CD8-positive, alpha-beta memory T cell (primary cell): ENCODE measurements at regions not wholly inside any gene's neighbourhood (a gene's known extent, or its start where the extent isn't known, plus 50 kb on each side); places are given as distances from the start of the nearest gene placed in this dataset.
"Not testable (repeated sequence)": the region's sequence is repeated elsewhere in the genome, so short reads cannot be mapped to it uniquely, and the experiment has no call there.

Experiments used
- CTCF ChIA-PET: fragments of 350-600 bp; sonication (Branson Sonifier 250); formaldehyde crosslinking; loops from one replicate; lab custom pipeline; 2021; ENCODE audit warnings: antibody characterized with exemption; lab: Charles Lee
- POLR2A ChIA-PET: fragments of 350-600 bp; sonication (Branson Sonifier 250); formaldehyde crosslinking; loops from one replicate; lab custom pipeline; 2021; ENCODE audit warnings: antibody characterized with exemption; lab: Charles Lee
- DNase-seq, 5 donors: peaks; one replicate each; pipeline versions ENCODE4 v3.0.0 to v3.0.0-alpha.2; 2020 to 2022; ENCODE audit warnings: mixed read lengths in 1 of 5
- H3K27ac ChIP-seq: one replicate; pipeline ENCODE4 v1.7.0; 2013; ENCODE audit warnings: low read depth, mild to moderate bottlenecking, low read length, moderate library complexity
- H3K27me3 ChIP-seq: 2 replicates; pipeline ENCODE4 v1.7.0; 2013; ENCODE audit warnings: low read length, mild to moderate bottlenecking; ENCODE audit not compliant: insufficient read depth, poor library complexity, severe bottlenecking
- H3K36me3 ChIP-seq: 2 replicates; pipeline ENCODE4 v1.7.0; 2013; ENCODE audit warnings: mild to moderate bottlenecking, low read length, moderate library complexity; ENCODE audit not compliant: insufficient read depth
- H3K4me1 ChIP-seq: 2 replicates; pipeline ENCODE4 v1.7.0; 2013; ENCODE audit warnings: mild to moderate bottlenecking, low read length, moderate library complexity; ENCODE audit not compliant: insufficient read depth
- H3K4me3 ChIP-seq: 2 replicates; pipeline ENCODE4 v1.7.0; 2013; ENCODE audit warnings: mild to moderate bottlenecking, low read length
- H3K9me3 ChIP-seq: 2 replicates; pipeline ENCODE4 v1.7.0; 2013; ENCODE audit warnings: mild to moderate bottlenecking, low read length
- H3K27ac Mint-ChIP-seq, 8 donors: one replicate each; pipeline ENCODE4 v1.8.0; 2020 to 2021; ENCODE audit warnings: mixed read lengths in 8 of 8, mild to moderate bottlenecking in 6 of 8, inconsistent platforms in 3 of 8, moderate library complexity in 3 of 8
- H3K27me3 Mint-ChIP-seq, 2 donors: one replicate each; pipeline ENCODE4 v1.8.0; 2020 to 2021; ENCODE audit warnings: mixed read lengths in 2 of 2, mild to moderate bottlenecking in 1 of 2, moderate library complexity in 1 of 2
- H3K36me3 Mint-ChIP-seq, 3 donors: one replicate each; pipeline ENCODE4 v1.8.0; 2020 to 2021; ENCODE audit warnings: mixed read lengths in 3 of 3, inconsistent platforms in 1 of 3, mild to moderate bottlenecking in 1 of 3
- H3K4me1 Mint-ChIP-seq, 3 donors: one replicate each; pipeline ENCODE4 v1.8.0; 2020 to 2021; ENCODE audit warnings: mixed read lengths in 3 of 3, inconsistent platforms in 1 of 3, mild to moderate bottlenecking in 1 of 3
- H3K4me3 Mint-ChIP-seq, 7 donors: one replicate each; pipeline ENCODE4 v1.8.0; 2020 to 2021; ENCODE audit warnings: mixed read lengths in 7 of 7, mild to moderate bottlenecking in 6 of 7, moderate library complexity in 4 of 7, inconsistent platforms in 2 of 7
- H3K9me3 Mint-ChIP-seq, 5 donors: one replicate each; pipeline ENCODE4 v1.8.0; 2020 to 2022; ENCODE audit warnings: mixed read lengths in 5 of 5, mild to moderate bottlenecking in 3 of 5, moderate library complexity in 2 of 5, inconsistent platforms in 1 of 5

DNA sequence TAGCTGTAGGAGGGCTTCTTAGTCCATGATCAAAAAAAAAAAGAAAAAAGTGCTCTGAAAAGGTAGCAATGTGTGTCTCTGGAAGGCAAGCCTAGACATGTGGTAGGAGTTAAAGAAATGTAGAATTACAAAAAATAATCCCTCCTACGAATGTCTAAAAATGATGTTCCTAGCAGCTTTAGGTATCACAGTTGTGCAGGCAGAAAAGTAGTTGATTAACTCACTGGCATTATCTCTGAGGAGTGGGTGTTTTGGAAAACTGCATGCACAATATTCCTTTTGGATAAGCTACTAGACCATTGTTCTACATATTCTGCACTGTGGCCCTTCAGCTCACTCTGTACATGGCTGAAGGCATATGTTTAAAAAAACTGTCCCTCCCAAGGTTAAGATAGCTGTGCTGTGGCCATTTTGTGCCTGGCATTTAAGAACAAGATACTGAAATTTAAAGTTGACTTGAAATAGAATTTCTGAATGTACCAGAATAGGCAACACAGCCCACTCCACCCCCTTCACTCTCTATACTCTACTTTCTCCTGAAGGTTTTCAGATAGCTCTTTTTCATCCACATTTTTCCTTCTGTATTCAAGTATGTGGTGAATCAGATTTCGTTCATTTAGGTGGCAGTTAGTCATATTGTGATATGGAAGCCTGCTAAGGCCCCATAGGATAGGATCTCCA lies 463.9 kb upstream of the LRRC7 start:
- no peaks in the 10 kb centered on the region for H3K4me1 ChIP-seq
- no peaks in the 10 kb centered on the region for H3K36me3 ChIP-seq
- Mint-ChIP-seq H3K27me3 (no peaks in the 10 kb centered on the region), H3K9me3 (peaks cover 9 to 14% (median 10%) of the 10 kb centered on the region in 5 donors), H3K36me3 (no peaks in the 10 kb centered on the region), H3K4me1 (no peaks in the 10 kb centered on the region), H3K27ac (no peak overlapping the region), H3K4me3 (no peak overlapping the region)
- no peaks in the 10 kb centered on the region for H3K9me3 ChIP-seq
- ChIA-PET POLR2A (no interaction called here), CTCF (no interaction called here)
- H3K27me3 ChIP-seq = no peaks in the 10 kb centered on the region
- no peak overlapping the region for H3K27ac ChIP-seq
- no peak for DNase-seq
- no peak overlapping the region for H3K4me3 ChIP-seq

DNA sequence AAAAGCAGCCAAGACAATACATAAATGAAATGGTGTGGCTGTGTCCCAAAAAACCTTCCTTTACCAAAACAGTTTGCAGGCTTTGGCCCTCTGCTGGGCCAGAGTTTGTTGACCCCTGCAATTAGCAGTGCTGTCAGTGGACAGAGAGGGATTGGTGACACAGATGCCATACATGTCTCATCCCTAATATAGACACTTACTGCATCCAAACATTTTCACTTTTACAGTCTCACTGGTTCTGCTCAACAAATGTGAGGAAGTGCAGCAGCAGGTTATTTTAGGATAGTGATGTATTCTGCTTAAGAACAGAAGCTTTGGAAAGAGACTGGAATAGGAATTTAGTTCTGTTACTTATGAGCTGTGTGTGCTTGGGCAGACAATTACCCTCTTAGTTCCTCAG lies 462.8 kb upstream of the LRRC7 start:
- POLR2A ChIA-PET = no interaction called here
- no peak overlapping the region for H3K27ac Mint-ChIP-seq

GRCh38 chr1:69109277-69109676 lies 458.4 kb upstream of the LRRC7 start:
- ChIA-PET CTCF (no interaction called here), POLR2A (no interaction called here)
- H3K4me3 Mint-ChIP-seq = no peak overlapping the region
- no peak overlapping the region for H3K27ac Mint-ChIP-seq
- no peak for DNase-seq
- Histone ChIP-seq H3K9me3 (no peaks in the 10 kb centered on the region), H3K4me3 (no peak overlapping the region), H3K4me1 (no peaks in the 10 kb centered on the region), H3K36me3 (no peaks in the 10 kb centered on the region), H3K27me3 (no peaks in the 10 kb centered on the region), H3K27ac (no peak overlapping the region)
- no peaks in the 10 kb centered on the region for H3K27me3 Mint-ChIP-seq
- peaks cover 0 to 34% (median 2%) of the 10 kb centered on the region in 5 donors for H3K9me3 Mint-ChIP-seq
- no peaks in the 10 kb centered on the region for H3K4me1 Mint-ChIP-seq
- no peaks in the 10 kb centered on the region for H3K36me3 Mint-ChIP-seq

More for the DNA sequence above, 462.8 kb upstream of the LRRC7 start:
- Histone ChIP-seq H3K4me1 (no peaks in the 10 kb centered on the region), H3K9me3 (no peaks in the 10 kb centered on the region), H3K27ac (no peak overlapping the region), H3K4me3 (no peak overlapping the region), H3K36me3 (no peaks in the 10 kb centered on the region), H3K27me3 (no peaks in the 10 kb centered on the region)
- Mint-ChIP-seq H3K9me3 (peaks cover 4 to 21% (median 9%) of the 10 kb centered on the region in 5 donors), H3K27me3 (no peaks in the 10 kb centered on the region), H3K4me1 (no peaks in the 10 kb centered on the region), H3K36me3 (no peaks in the 10 kb centered on the region), H3K4me3 (no peak overlapping the region)
- CTCF ChIA-PET = no interaction called here
- DNase-seq = no peak

DNA sequence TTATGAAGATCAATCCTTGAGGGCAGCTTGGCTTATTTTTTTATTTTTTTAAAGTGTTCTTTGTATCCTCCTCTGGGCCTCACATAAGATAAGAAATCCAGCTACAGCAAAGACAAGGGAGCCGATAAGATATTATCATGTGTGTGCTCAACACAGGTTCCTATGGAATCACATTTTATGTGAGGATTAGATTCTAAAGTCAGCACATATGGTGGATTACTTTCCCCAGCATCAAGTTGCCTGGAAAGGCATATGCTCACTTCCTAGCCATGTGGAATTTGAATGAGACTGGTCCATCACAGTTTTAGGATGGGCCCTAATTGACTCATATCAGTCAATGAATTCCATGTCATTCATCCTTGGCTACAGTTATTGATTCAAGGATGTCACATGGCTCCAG lies 456.9 kb upstream of the LRRC7 start:
- no peaks in the 10 kb centered on the region for H3K36me3 Mint-ChIP-seq
- no peak overlapping the region for H3K27ac ChIP-seq
- no peaks in the 10 kb centered on the region for H3K9me3 ChIP-seq
- no peaks in the 10 kb centered on the region for H3K27me3 Mint-ChIP-seq
- H3K4me1 Mint-ChIP-seq = no peaks in the 10 kb centered on the region
- H3K4me3 ChIP-seq = no peak overlapping the region
- DNase-seq = no peak
- POLR2A ChIA-PET = no interaction called here
- no peaks in the 10 kb centered on the region for H3K4me1 ChIP-seq
- H3K36me3 ChIP-seq = no peaks in the 10 kb centered on the region
- H3K9me3 Mint-ChIP-seq = peaks cover 0 to 30% (median 3%) of the 10 kb centered on the region in 5 donors
- no peak overlapping the region for H3K27ac Mint-ChIP-seq
- CTCF ChIA-PET = no interaction called here
- no peaks in the 10 kb centered on the region for H3K27me3 ChIP-seq
- H3K4me3 Mint-ChIP-seq = no peak overlapping the region

DNA sequence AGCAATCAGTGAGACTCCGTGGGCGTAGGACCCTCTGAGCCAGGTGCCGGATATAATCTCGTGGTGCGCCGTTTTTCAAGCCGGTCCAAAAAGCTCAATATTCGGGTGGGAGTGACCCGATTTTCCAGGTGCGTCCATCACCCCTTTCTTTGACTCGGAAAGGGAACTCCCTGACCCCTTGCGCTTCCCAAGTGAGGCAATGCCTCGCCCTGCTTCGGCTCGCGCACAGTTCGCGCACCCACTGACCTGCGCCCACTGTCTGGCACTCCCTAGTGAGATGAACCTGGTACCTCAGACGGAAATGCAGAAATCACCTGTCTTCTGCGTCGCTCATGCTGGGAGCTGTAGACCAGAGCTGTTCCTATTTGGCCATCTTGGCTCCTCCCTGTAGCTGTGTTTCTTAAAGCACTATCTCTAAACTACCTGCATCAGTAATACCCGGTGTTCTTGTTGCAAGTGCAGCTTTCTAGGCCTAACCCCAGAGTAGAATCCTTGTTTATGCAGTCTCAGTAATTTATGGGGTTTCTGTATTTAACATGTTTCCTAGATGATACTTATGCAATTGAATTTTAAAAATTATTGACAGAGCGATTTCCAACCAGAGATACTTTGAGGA lies 447.5 kb upstream of the LRRC7 start:
- POLR2A ChIA-PET, H3K36me3 ChIP-seq, H3K4me1 Mint-ChIP-seq, H3K27ac Mint-ChIP-seq, H3K27me3 ChIP-seq, H3K4me3 ChIP-seq, H3K4me1 ChIP-seq, H3K27ac ChIP-seq, H3K27me3 Mint-ChIP-seq, H3K36me3 Mint-ChIP-seq, DNase-seq, H3K9me3 ChIP-seq, CTCF ChIA-PET, H3K4me3 Mint-ChIP-seq: not testable (repeated sequence)
- H3K9me3 Mint-ChIP-seq = peaks cover 5 to 18% (median 12%) of the 10 kb centered on the region in 5 donors

GRCh38 chr1:69120817-69121216 lies 446.9 kb upstream of the LRRC7 start:
- H3K36me3 Mint-ChIP-seq = no peaks in the 10 kb centered on the region
- H3K9me3 Mint-ChIP-seq = peaks cover 5 to 18% (median 14%) of the 10 kb centered on the region in 5 donors
- ChIA-PET POLR2A (no interaction called here), CTCF (no interaction called here)
- no peak for DNase-seq
- Histone ChIP-seq H3K36me3 (no peaks in the 10 kb centered on the region), H3K27ac (no peak overlapping the region), H3K4me3 (no peak overlapping the region), H3K9me3 (no peaks in the 10 kb centered on the region), H3K4me1 (no peaks in the 10 kb centered on the region), H3K27me3 (no peaks in the 10 kb centered on the region)
- H3K4me3 Mint-ChIP-seq = no peak overlapping the region
- H3K27ac Mint-ChIP-seq = no peak overlapping the region
- H3K4me1 Mint-ChIP-seq = no peaks in the 10 kb centered on the region
- H3K27me3 Mint-ChIP-seq = no peaks in the 10 kb centered on the region

DNA sequence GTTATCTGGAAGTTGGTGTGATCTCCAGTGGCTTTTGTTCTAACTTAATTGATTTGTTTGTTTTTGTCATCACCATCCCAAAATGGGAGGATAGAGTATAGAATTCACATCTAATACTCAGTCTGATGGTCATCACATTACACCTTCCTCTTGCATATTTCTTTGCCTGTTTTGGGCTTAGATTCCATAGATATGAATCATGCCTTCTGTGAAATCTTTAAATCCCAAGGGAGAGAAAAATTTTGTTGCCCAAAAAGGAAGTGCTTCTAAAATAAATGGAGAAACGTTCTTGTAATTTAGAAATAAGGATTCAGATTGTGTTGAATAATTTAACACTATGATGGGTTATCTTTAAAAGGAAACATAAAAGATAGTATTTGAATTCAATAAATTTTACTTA lies 446.0 kb upstream of the LRRC7 start:
- H3K9me3 ChIP-seq = no peaks in the 10 kb centered on the region
- H3K36me3 ChIP-seq = no peaks in the 10 kb centered on the region
- Mint-ChIP-seq H3K4me1 (no peaks in the 10 kb centered on the region), H3K4me3 (no peak overlapping the region), H3K27ac (no peak overlapping the region), H3K9me3 (peaks cover 5 to 24% (median 14%) of the 10 kb centered on the region in 5 donors), H3K36me3 (no peaks in the 10 kb centered on the region), H3K27me3 (no peaks in the 10 kb centered on the region)
- H3K27ac ChIP-seq = no peak overlapping the region
- CTCF ChIA-PET = no interaction called here
- H3K4me3 ChIP-seq = no peak overlapping the region
- no peaks in the 10 kb centered on the region for H3K27me3 ChIP-seq
- DNase-seq = no peak
- H3K4me1 ChIP-seq = no peaks in the 10 kb centered on the region
- POLR2A ChIA-PET = no interaction called here

DNA sequence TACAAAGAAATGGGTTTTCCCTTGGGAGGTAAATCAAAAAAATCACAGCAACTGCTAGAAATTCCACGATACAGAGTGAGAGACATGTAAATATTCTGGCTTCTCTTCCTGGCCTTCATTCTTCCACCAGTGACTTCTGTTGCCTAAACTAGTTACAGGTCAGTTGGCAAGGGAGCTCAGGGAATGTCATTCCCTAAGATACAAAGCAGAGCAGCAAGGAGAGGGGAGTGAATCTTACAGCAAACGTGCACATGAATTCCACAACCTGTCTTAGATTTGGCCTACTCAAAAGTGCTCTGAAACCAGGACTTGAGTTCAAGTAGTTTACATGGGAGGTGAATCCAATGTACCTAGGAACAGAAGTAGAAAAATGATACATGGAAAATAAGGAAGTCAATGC lies 445.3 kb upstream of the LRRC7 start:
- no peaks in the 10 kb centered on the region for H3K27me3 ChIP-seq
- H3K36me3 Mint-ChIP-seq = peaks cover 0 to 1% (median 0%) of the 10 kb centered on the region in 3 donors
- H3K4me3 Mint-ChIP-seq = no peak overlapping the region
- H3K36me3 ChIP-seq = no peaks in the 10 kb centered on the region
- no peaks in the 10 kb centered on the region for H3K4me1 ChIP-seq
- DNase-seq = no peak
- H3K9me3 ChIP-seq = no peaks in the 10 kb centered on the region
- no peak overlapping the region for H3K27ac Mint-ChIP-seq
- no peaks in the 10 kb centered on the region for H3K27me3 Mint-ChIP-seq
- ChIA-PET CTCF (no interaction called here), POLR2A (no interaction called here)
- H3K4me3 ChIP-seq = no peak overlapping the region
- no peak overlapping the region for H3K27ac ChIP-seq
- H3K9me3 Mint-ChIP-seq = peaks cover 6 to 26% (median 14%) of the 10 kb centered on the region in 5 donors
- no peaks in the 10 kb centered on the region for H3K4me1 Mint-ChIP-seq
